ENCODE measurements at regions not wholly inside any gene's neighbourhood (a gene's known extent, or its start where the extent isn't known, plus 50 kb on each side); places are given as distances from the start of the nearest gene placed in this dataset.

DNA sequence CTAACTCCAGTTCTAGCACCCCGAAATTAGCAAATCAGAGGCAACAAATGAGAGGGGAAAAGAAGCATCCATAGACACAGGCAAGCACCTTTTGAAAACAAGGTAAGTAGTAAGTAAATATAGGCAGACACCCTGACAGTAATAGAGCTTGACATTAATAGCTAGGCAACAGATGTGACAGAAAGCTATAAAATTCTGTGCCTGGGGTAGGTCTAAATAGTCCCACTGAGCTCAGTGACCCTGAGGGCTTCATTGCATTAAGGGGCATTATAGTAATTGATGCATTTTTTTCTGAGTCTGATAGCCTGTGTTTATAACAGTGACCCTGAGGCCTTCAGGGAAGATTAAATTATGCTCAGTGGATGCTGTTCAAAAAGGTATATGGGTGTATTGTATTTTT is 197.1 kb downstream of the HIPK3 start:
- H3K36me3 ChIP-seq (replicated peaks in 1 of 2; ENCODE audit: control insufficient read depth in 1 of 2, insufficient read depth in 2 of 2, low read length in 2 of 2) = no peaks in the 10 kb centered on the region
- DNase-seq = no peak
- H3K79me2 ChIP-seq (ENCODE audit: insufficient read depth, low read length) = no peaks in the 10 kb centered on the region
- no peak overlapping the region for H3K4me2 ChIP-seq (replicated peaks; ENCODE audit: extremely low read depth, low read length, poor library complexity, severe bottlenecking)
- Mint-ChIP-seq H3K4me3 (no peak overlapping the region), H3K27ac (no peak overlapping the region), H3K27me3 (ENCODE audit: low read depth in 3 of 3) (peaks cover 1 to 13% (median 4%) of the 10 kb centered on the region in 3 donors), H3K36me3 (no peaks in the 10 kb centered on the region), H3K9me3 (peaks cover 0 to 2% (median 0%) of the 10 kb centered on the region in 7 donors), H3K4me1 (no peaks in the 10 kb centered on the region)
- no peaks in the 10 kb centered on the region for H3K4me1 ChIP-seq (ENCODE audit: control insufficient read depth in 1 of 2, insufficient read depth in 2 of 2, low read length in 2 of 2)
- no peaks in the 10 kb centered on the region for H3K27me3 ChIP-seq (ENCODE audit: control insufficient read depth in 2 of 2, insufficient read depth in 2 of 2, low read length in 2 of 2)
- no CpG with 5 or more reads among the region's 1 CpG for WGBS (ENCODE audit: insufficient coverage)
- H3K9ac ChIP-seq (ENCODE audit: insufficient read depth, low read length, poor library complexity, severe bottlenecking) = no peak overlapping the region
- H3K9me3 ChIP-seq (replicated peaks in 1 of 2; ENCODE audit: control insufficient read depth in 1 of 2, insufficient read depth in 1 of 2, low read length in 2 of 2) = no peaks in the 10 kb centered on the region
- no peaks in the 10 kb centered on the region for H4K20me1 ChIP-seq (ENCODE audit: insufficient read depth, low read length)
- intact Hi-C loops (cut with micrococcal nuclease) = no loop called here
- H3K27ac ChIP-seq (ENCODE audit: low read depth in 1 of 2, low read length in 2 of 2) = no peak overlapping the region
- TF ChIP-seq, protein P1, sequence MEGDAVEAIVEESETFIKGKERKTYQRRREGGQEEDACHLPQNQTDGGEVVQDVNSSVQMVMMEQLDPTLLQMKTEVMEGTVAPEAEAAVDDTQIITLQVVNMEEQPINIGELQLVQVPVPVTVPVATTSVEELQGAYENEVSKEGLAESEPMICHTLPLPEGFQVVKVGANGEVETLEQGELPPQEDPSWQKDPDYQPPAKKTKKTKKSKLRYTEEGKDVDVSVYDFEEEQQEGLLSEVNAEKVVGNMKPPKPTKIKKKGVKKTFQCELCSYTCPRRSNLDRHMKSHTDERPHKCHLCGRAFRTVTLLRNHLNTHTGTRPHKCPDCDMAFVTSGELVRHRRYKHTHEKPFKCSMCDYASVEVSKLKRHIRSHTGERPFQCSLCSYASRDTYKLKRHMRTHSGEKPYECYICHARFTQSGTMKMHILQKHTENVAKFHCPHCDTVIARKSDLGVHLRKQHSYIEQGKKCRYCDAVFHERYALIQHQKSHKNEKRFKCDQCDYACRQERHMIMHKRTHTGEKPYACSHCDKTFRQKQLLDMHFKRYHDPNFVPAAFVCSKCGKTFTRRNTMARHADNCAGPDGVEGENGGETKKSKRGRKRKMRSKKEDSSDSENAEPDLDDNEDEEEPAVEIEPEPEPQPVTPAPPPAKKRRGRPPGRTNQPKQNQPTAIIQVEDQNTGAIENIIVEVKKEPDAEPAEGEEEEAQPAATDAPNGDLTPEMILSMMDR (IDR thresholded peaks at IDR 0.05) = no peak
- no peak overlapping the region for H2AFZ ChIP-seq (ENCODE audit: insufficient read depth, low read depth, low read length, poor library complexity, severe bottlenecking)
- no peak overlapping the region for H3K4me3 ChIP-seq (replicated peaks in 1 of 3; ENCODE audit: low read depth in 2 of 3, low read length in 3 of 3)

DNA sequence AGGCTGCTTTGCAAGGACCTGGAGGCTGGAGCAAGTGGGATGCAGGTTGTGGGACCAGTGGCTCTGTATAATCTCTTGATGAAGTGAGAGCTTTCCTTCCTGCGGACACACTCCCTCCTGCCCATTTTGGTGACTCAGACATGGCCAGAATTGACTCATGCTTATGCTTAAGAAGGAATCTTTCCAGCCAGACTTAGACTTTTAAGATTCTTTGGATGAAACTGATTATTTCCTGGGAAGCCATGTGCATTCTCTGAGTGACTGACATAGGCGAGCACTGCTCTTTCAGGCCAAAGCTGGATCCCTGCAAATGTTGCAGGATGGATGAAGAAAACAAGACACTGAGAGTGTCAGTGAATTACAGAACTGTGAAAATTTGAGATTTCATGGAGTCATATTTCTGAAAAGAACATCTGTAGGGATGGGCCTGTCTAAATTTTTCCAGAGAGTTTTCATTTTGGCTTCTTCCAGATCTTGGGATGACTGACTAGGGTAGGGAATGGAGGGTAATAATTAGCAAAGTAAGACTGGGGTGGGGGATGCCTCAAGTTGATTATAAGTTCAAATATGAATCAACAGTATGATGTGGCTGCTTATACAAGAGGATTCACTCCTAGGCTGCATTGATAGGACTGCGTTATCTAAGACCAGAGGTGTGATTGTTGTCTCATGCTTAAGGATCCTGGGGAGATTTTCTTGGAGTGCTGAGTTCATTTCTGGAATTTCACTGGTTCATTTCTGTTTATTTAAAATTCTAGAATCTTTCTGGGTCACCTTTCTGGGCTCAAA is 195.8 kb downstream of the HIPK3 start:
- Histone ChIP-seq H4K20me1 (ENCODE audit: insufficient read depth, low read length) (no peaks in the 10 kb centered on the region), H3K9ac (ENCODE audit: insufficient read depth, low read length, poor library complexity, severe bottlenecking) (no peak overlapping the region), H3K27me3 (ENCODE audit: control insufficient read depth in 2 of 2, insufficient read depth in 2 of 2, low read length in 2 of 2) (peaks cover 0 to 2% of the 10 kb centered on the region in 2 donors), H3K27ac (ENCODE audit: low read depth in 1 of 2, low read length in 2 of 2) (no peak overlapping the region), H3K4me2 (replicated peaks; ENCODE audit: extremely low read depth, low read length, poor library complexity, severe bottlenecking) (no peak overlapping the region), H3K4me1 (ENCODE audit: control insufficient read depth in 1 of 2, insufficient read depth in 2 of 2, low read length in 2 of 2) (no peaks in the 10 kb centered on the region), H3K9me3 (replicated peaks in 1 of 2; ENCODE audit: control insufficient read depth in 1 of 2, insufficient read depth in 1 of 2, low read length in 2 of 2) (no peaks in the 10 kb centered on the region), H3K4me3 (replicated peaks in 1 of 3; ENCODE audit: low read depth in 2 of 3, low read length in 3 of 3) (no peak overlapping the region), H3K36me3 (replicated peaks in 1 of 2; ENCODE audit: control insufficient read depth in 1 of 2, insufficient read depth in 2 of 2, low read length in 2 of 2) (no peaks in the 10 kb centered on the region), H2AFZ (ENCODE audit: insufficient read depth, low read depth, low read length, poor library complexity, severe bottlenecking) (no peak overlapping the region), H3K79me2 (ENCODE audit: insufficient read depth, low read length) (no peaks in the 10 kb centered on the region)
- Mint-ChIP-seq H3K36me3 (no peaks in the 10 kb centered on the region), H3K4me1 (no peaks in the 10 kb centered on the region), H3K27me3 (ENCODE audit: low read depth in 3 of 3) (peaks cover 0 to 13% (median 2%) of the 10 kb centered on the region in 3 donors), H3K27ac (no peak overlapping the region), H3K4me3 (no peak overlapping the region), H3K9me3 (peaks cover 0 to 2% (median 0%) of the 10 kb centered on the region in 7 donors)
- 100% methylated on average over 3 of the region's 3 CpGs for WGBS (ENCODE audit: insufficient coverage)
- intact Hi-C loops (cut with micrococcal nuclease) = no loop called here
- TF ChIP-seq, protein P1 (IDR thresholded peaks at IDR 0.05) = no peak
- DNase-seq = no peak
